ENCODE measurements at regions not wholly inside any gene's neighbourhood (a gene's known extent, or its start where the extent isn't known, plus 50 kb on each side); places are given as distances from the start of the nearest gene placed in this dataset.

DNA sequence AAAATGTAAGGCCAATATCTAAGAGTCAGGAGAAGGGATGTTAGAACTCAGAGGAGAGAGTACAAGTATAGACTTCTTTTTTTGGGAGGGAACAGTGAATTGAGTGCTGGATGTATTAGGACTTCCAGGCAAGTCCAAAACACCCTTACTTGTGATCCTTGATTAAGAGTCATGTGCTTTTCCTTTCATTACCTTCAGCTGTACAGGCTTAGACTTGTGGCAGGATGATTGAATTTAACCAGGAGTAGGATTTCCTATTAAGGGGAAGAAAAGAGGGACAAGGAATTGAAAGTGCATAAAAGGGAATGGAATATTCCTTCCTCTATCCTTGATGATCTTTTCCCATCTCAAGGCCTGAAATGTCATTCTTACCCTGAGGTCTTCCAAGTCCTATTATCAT lies 606.7 kb downstream of the STIM2 start:
- no peak for TF ChIP-seq POLR2AphosphoS5 (IDR thresholded peaks at IDR 0.05; ENCODE audit: borderline replicate concordance, low read depth, low read length)
- no peak for TF ChIP-seq EZH2 (IDR thresholded peaks at IDR 0.05)
- TF ChIP-seq FOXP2 (optimal IDR thresholded peaks at IDR 0.05; ENCODE audit: control extremely low read depth, extremely low read length, insufficient read depth), result no peak
